ENCODE measurements at regions not wholly inside any gene's neighbourhood (a gene's known extent, or its start where the extent isn't known, plus 50 kb on each side); places are given as distances from the start of the nearest gene placed in this dataset.

GRCh38 chr4:65046192-65047133 is 623.8 kb downstream of the EPHA5 start:
- no peak for DNase-seq (ENCODE audit: extremely low read depth, low read depth)
- no peak for TF ChIP-seq CTCF (IDR thresholded peaks at IDR 0.05; ENCODE audit: low read depth, low read length, missing control alignments)
- no peak overlapping the region for H3K4me3 ChIP-seq (replicated peaks; ENCODE audit: low read depth, low read length)

- H3K4me3 ChIP-seq (replicated peaks; ENCODE audit: low read depth, low read length) = no peak overlapping the region
- TF ChIP-seq CTCF (IDR thresholded peaks at IDR 0.05; ENCODE audit: low read depth, low read length, missing control alignments) = no peak
- no peak for DNase-seq (ENCODE audit: extremely low read depth, low read depth)
Measured at GRCh38 chr4:65033899-65034298, 624.6 kb upstream of the TECRL start.

- no peak for TF ChIP-seq CTCF (IDR thresholded peaks at IDR 0.05; ENCODE audit: low read depth, low read length, missing control alignments)
Measured at GRCh38 chr4:65028592-65028991, 619.3 kb upstream of the TECRL start.

GRCh38 chr4:65023883-65024670 is 614.8 kb upstream of the TECRL start:
- no peak overlapping the region for H3K4me3 ChIP-seq (replicated peaks; ENCODE audit: low read depth, low read length)
- no peak for DNase-seq (ENCODE audit: extremely low read depth, low read depth)
- no peak for TF ChIP-seq CTCF (IDR thresholded peaks at IDR 0.05; ENCODE audit: low read depth, low read length, missing control alignments)

More at GRCh38 chr4:65028592-65028991, 619.3 kb upstream of the TECRL start:
- H3K4me3 ChIP-seq (replicated peaks; ENCODE audit: low read depth, low read length) = no peak overlapping the region
- no peak for DNase-seq (ENCODE audit: extremely low read depth, low read depth)

- TF ChIP-seq CTCF (IDR thresholded peaks at IDR 0.05; ENCODE audit: low read depth, low read length, missing control alignments) = no peak
- no peak for DNase-seq (ENCODE audit: extremely low read depth, low read depth)
- no peak overlapping the region for H3K4me3 ChIP-seq (replicated peaks; ENCODE audit: low read depth, low read length)
Measured at GRCh38 chr4:65023081-65023480, 613.8 kb upstream of the TECRL start.

- H3K4me3 ChIP-seq (replicated peaks; ENCODE audit: low read depth, low read length) = no peak overlapping the region
- TF ChIP-seq CTCF (IDR thresholded peaks at IDR 0.05; ENCODE audit: low read depth, low read length, missing control alignments) = no peak
- DNase-seq (ENCODE audit: extremely low read depth, low read depth) = no peak
Measured at GRCh38 chr4:65021737-65022136, 612.5 kb upstream of the TECRL start.
